DOHH2 (cell line): ENCODE measurements at regions not wholly inside any gene's neighbourhood (a gene's known extent, or its start where the extent isn't known, plus 50 kb on each side); places are given as distances from the start of the nearest gene placed in this dataset.
"Not testable (repeated sequence)": the region's sequence is repeated elsewhere in the genome, so short reads cannot be mapped to it uniquely, and the experiment has no call there.

Experiments used
- CTCF ChIP-seq: fragments of 200-600 bp; sonication (generic); IDR thresholded peaks from one replicate; pipeline ENCODE4 v1.5.1; 2014; ENCODE audit warnings: antibody characterized with exemption, mild to moderate bottlenecking, low read depth, low read length; ENCODE audit not compliant: poor library complexity, severe bottlenecking
- EZH2phosphoT487 ChIP-seq: fragments of 200-600 bp; sonication (generic); IDR thresholded peaks from 2 replicates; pipeline ENCODE4 v1.6.1; 2017; ENCODE audit warnings: borderline replicate concordance, mild to moderate bottlenecking, antibody characterized with exemption, low read length, moderate library complexity, mixed read lengths

- not testable (repeated sequence) for TF ChIP-seq CTCF, EZH2phosphoT487
Observed at GRCh38 chr20:5660756-5661155, 50.0 kb upstream of the GPCPD1 start.
